PC-9 (cell line): ENCODE measurements at regions not wholly inside any gene's neighbourhood (a gene's known extent, or its start where the extent isn't known, plus 50 kb on each side); places are given as distances from the start of the nearest gene placed in this dataset.

Experiments
- CTCF ChIP-seq: fragments of 200-600 bp; sonication (generic); conservative IDR thresholded peaks from 2 replicates; pipeline ENCODE4 v1.6.1; 2017; ENCODE audit warnings: mixed run types, antibody characterized with exemption, mild to moderate bottlenecking, moderate library complexity
- EZH2 ChIP-seq: fragments of 200-600 bp; sonication (generic); IDR thresholded peaks from 2 replicates; pipeline ENCODE4 v1.8.0; 2017; ENCODE audit warnings: antibody characterized with exemption, low read depth

GRCh38 chr2:173648816-173649215, 294.1 kb downstream of the CDCA7 start:
- TF ChIP-seq CTCF (no peak), EZH2 (no peak)
